OCI-LY1 (cell line): ENCODE measurements at regions not wholly inside any gene's neighbourhood (a gene's known extent, or its start where the extent isn't known, plus 50 kb on each side); places are given as distances from the start of the nearest gene placed in this dataset.

Source experiments
- H2AFZ ChIP-seq: fragments of 200-600 bp; sonication (generic), shearing (Covaris generic); 2 replicates; pipeline ENCODE4 v1.6.0; 2014; ENCODE audit warnings: antibody characterized with exemption, mild to moderate bottlenecking, low read length
- H3F3A ChIP-seq: fragments of 200-600 bp; sonication (generic), shearing (Covaris generic); 2 replicates; pipeline ENCODE4 v1.6.0; 2014; ENCODE audit warnings: mild to moderate bottlenecking, antibody characterized with exemption, low read length, moderate library complexity; ENCODE audit not compliant: insufficient read depth
- H3K27ac ChIP-seq: fragments of 200-600 bp; sonication (generic); 2 replicates; pipeline ENCODE4 v1.5.1; 2014; ENCODE audit warnings: low read length, mixed run types, mild to moderate bottlenecking, low read depth; ENCODE audit not compliant: poor library complexity, severe bottlenecking
- H3K27me3 ChIP-seq: fragments of 200-600 bp; sonication (generic); 2 replicates; pipeline ENCODE4 v1.6.0; 2014; ENCODE audit warnings: antibody characterized with exemption, mild to moderate bottlenecking, low read length, moderate library complexity; ENCODE audit not compliant: insufficient read depth
- H3K36me3 ChIP-seq: fragments of 200-600 bp; sonication (generic); 2 replicates; pipeline ENCODE4 v1.6.1; 2014; ENCODE audit warnings: mild to moderate bottlenecking, antibody characterized with exemption, low read length, moderate library complexity, mixed read lengths; ENCODE audit not compliant: insufficient read depth
- H3K4me1 ChIP-seq: fragments of 200-600 bp; sonication (generic); 2 replicates; pipeline ENCODE4 v1.5.1; 2014; ENCODE audit warnings: mild to moderate bottlenecking, low read length, moderate library complexity; ENCODE audit not compliant: insufficient read depth, severe bottlenecking
- H3K4me2 ChIP-seq: fragments of 200-600 bp; sonication (generic), shearing (Covaris generic); 2 replicates; pipeline ENCODE4 v1.6.1; 2014; ENCODE audit warnings: low read length
- H3K4me3 ChIP-seq: fragments of 200-600 bp; sonication (generic); 2 replicates; pipeline ENCODE4 v1.5.1; 2014; ENCODE audit warnings: low read length, low read depth, mild to moderate bottlenecking, mixed read lengths; ENCODE audit not compliant: poor library complexity, severe bottlenecking
- H3K79me2 ChIP-seq: fragments of 200-600 bp; shearing (Covaris generic); 2 replicates; pipeline ENCODE4 v1.6.1; 2016; ENCODE audit warnings: mixed run types, low read length, mixed read lengths; ENCODE audit not compliant: insufficient read depth
- H3K9ac ChIP-seq: fragments of 200-600 bp; sonication (generic), shearing (Covaris generic); 2 replicates; pipeline ENCODE4 v1.6.1; 2014; ENCODE audit warnings: mild to moderate bottlenecking, low read length, mixed read lengths
- H3K9me2 ChIP-seq: fragments of 200-600 bp; sonication (generic), shearing (Covaris generic); 2 replicates; pipeline ENCODE4 v1.6.1; 2014; ENCODE audit warnings: low read depth, mild to moderate bottlenecking, low read length, mixed read lengths
- H3K9me3 ChIP-seq: fragments of 200-600 bp; shearing (Covaris generic); 2 replicates; pipeline ENCODE4 v1.6.1; 2014; ENCODE audit warnings: low read length, mixed read lengths
- H4K20me1 ChIP-seq: fragments of 200-600 bp; sonication (generic), shearing (Covaris generic); 2 replicates; pipeline ENCODE4 v1.6.0; 2016; ENCODE audit warnings: mild to moderate bottlenecking, low read length; ENCODE audit not compliant: insufficient read depth
- CTCF ChIP-seq: fragments of 200-600 bp; sonication (generic), shearing (Covaris generic); IDR thresholded peaks from 2 replicates; pipeline ENCODE4 v1.5.1; 2017; ENCODE audit warnings: mild to moderate bottlenecking, antibody characterized with exemption, low read length, moderate library complexity, mixed read lengths
- EZH2 ChIP-seq: fragments of 200-600 bp; sonication (generic), shearing (Covaris generic); IDR thresholded peaks from 2 replicates; pipeline ENCODE4 v1.8.0; 2017; ENCODE audit warnings: borderline replicate concordance, mixed run types, mild to moderate bottlenecking, antibody characterized with exemption, low read length, moderate library complexity, mixed read lengths

- no peak overlapping the region for H3K4me2 ChIP-seq
These were observed 88.6 kb upstream of the KLF14 start for GRCh38 chr7:130822642-130823041.

GRCh38 chr7:130823060-130823459 is 89.1 kb upstream of the KLF14 start:
- Histone ChIP-seq H3K4me3 (no peak overlapping the region), H3K9me3 (peaks cover 19% of the 10 kb centered on the region), H3K4me2 (no peak overlapping the region), H3K36me3 (no peaks in the 10 kb centered on the region), H3K27me3 (no peaks in the 10 kb centered on the region), H3K27ac (no peak overlapping the region), H3K79me2 (no peaks in the 10 kb centered on the region), H3K4me1 (no peaks in the 10 kb centered on the region), H2AFZ (no peak overlapping the region), H3K9ac (no peak overlapping the region), H3K9me2 (0 out of 2 replicates have a peak, but pooled peaks cover 4% of the 10 kb centered on the region), H3F3A (no peaks in the 10 kb centered on the region), H4K20me1 (no peaks in the 10 kb centered on the region)
- TF ChIP-seq CTCF (no peak), EZH2 (no peak)

More at GRCh38 chr7:130822642-130823041, 88.6 kb upstream of the KLF14 start:
- Histone ChIP-seq H3K4me3 (no peak overlapping the region), H3K9me3 (peaks cover 18% of the 10 kb centered on the region), H4K20me1 (no peaks in the 10 kb centered on the region), H3K9me2 (0 out of 2 replicates have a peak, but pooled peaks cover 4% of the 10 kb centered on the region), H2AFZ (no peak overlapping the region), H3K79me2 (no peaks in the 10 kb centered on the region), H3K27me3 (no peaks in the 10 kb centered on the region), H3K36me3 (no peaks in the 10 kb centered on the region), H3K4me1 (no peaks in the 10 kb centered on the region), H3K27ac (no peak overlapping the region), H3F3A (no peaks in the 10 kb centered on the region), H3K9ac (no peak overlapping the region)
- no peak for TF ChIP-seq CTCF
- TF ChIP-seq EZH2, result no peak

- Histone ChIP-seq H3K4me2 (no peak overlapping the region), H3K79me2 (no peaks in the 10 kb centered on the region), H3K4me3 (no peak overlapping the region), H3K9ac (no peak overlapping the region), H2AFZ (no peak overlapping the region), H3K27ac (no peak overlapping the region), H3K9me2 (no peaks in the 10 kb centered on the region), H3F3A (no peaks in the 10 kb centered on the region), H3K36me3 (no peaks in the 10 kb centered on the region), H3K4me1 (no peaks in the 10 kb centered on the region), H4K20me1 (no peaks in the 10 kb centered on the region), H3K27me3 (no peaks in the 10 kb centered on the region), H3K9me3 (peaks cover 22% of the 10 kb centered on the region)
- TF ChIP-seq CTCF, result no peak
- TF ChIP-seq EZH2, result no peak
These were observed 91.8 kb upstream of the KLF14 start for GRCh38 chr7:130825819-130826218.
